ENCODE measurements at regions not wholly inside any gene's neighbourhood (a gene's known extent, or its start where the extent isn't known, plus 50 kb on each side); places are given as distances from the start of the nearest gene placed in this dataset.
A peak's percentile ranks its signal among the peaks of the same experiment; 100 is the strongest.

DNA sequence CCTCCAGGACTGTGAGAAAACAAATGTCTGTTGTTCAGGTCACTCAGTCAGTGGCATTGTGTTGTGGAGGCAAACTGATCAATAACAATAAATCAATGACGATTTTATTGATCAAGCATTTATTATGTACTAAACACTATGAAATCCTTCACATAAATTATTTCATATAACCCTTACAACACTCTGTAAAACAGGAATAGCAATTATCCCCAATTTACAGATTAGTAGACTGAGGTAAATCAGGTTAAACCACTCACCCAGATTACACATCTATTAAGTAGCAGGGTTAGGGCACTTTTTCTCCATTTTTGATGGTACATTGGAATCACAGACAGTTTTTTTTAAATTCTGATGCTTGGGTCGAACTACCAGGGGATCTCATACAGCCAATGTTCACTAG lies 372.8 kb upstream of the MAF start:
- H3K4me3 ChIP-seq, result no peak overlapping the region
- no peaks in the 10 kb centered on the region for H3K36me3 ChIP-seq
- H3K4me1 ChIP-seq, result no peaks in the 10 kb centered on the region
- no peak for DNase-seq
- no peaks in the 10 kb centered on the region for H3K27me3 ChIP-seq
- no peaks in the 10 kb centered on the region for H3K9me3 ChIP-seq
- TF ChIP-seq CTCF (IDR thresholded peaks at IDR 0.05), result no peak
- intact Hi-C loops (cut with DNase I; ENCODE audit: low total_unique reads), result no loop called here
- no peak overlapping the region for H3K27ac ChIP-seq

DNA sequence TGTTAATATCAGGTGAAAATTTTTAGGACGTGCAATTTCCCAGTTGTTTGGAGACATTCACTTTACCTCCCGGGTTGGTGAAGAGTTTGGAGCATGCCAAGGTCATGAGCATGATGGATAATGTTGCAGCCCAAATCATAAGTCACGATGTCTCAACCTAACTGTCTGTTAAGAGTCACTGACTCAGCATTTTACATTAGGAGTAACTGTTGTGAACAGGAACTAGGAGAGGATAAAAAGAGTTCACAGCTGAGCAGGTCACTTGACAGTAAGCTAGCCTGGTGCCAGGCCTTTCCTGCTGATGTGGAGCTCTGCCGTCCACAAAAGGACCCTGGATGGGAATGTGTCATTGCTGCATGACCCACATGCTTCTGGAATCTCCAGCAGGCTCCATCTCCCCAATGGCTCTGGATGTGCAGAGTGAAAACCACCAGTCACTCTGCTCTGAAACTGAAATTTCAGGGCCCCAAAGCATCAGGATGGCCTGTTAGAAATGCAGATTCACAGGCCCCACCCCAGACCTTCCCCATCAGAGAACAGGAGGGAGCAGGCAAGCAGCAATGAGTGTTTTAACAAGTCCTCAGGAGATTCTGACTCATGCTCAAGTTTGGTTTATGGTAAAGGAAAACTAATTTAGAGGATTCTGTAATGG lies 371.6 kb upstream of the MAF start:
- Histone ChIP-seq H3K27me3 (no peaks in the 10 kb centered on the region), H3K27ac (no peak overlapping the region), H3K36me3 (no peaks in the 10 kb centered on the region), H3K4me1 (no peaks in the 10 kb centered on the region), H3K4me3 (no peak overlapping the region), H3K9me3 (no peaks in the 10 kb centered on the region)
- intact Hi-C loops (cut with DNase I; ENCODE audit: low total_unique reads), result no loop called here
- TF ChIP-seq CTCF (IDR thresholded peaks at IDR 0.05), result no peak
- no peak for DNase-seq

DNA sequence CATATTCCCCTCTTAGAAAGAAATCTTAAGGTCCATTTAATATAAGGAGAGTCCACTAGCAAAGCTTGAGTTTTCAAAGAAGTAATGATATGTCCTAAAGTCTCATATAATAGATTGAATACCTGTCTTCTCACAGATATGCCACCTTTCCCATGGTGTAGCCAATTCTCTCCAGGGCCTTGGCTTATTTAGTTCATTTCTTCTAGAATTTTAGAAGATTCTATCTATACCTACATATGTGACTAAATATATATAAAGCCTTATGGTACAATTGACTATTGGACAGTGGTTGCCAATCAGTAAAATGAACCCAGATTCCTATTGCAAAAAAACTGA lies 370.7 kb upstream of the MAF start:
- DNase-seq, result no peak
- Histone ChIP-seq H3K4me3 (no peak overlapping the region), H3K27me3 (no peaks in the 10 kb centered on the region), H3K27ac (no peak overlapping the region), H3K9me3 (no peaks in the 10 kb centered on the region), H3K36me3 (no peaks in the 10 kb centered on the region), H3K4me1 (no peaks in the 10 kb centered on the region)
- no peak for TF ChIP-seq CTCF (IDR thresholded peaks at IDR 0.05)
- intact Hi-C loops (cut with DNase I; ENCODE audit: low total_unique reads), result no loop called here

- peak in 1 of 2 donors; percentile 35 for DNase-seq
- Histone ChIP-seq H3K4me1 (no peaks in the 10 kb centered on the region), H3K27ac (no peak overlapping the region), H3K9me3 (no peaks in the 10 kb centered on the region), H3K27me3 (no peaks in the 10 kb centered on the region), H3K4me3 (no peak overlapping the region), H3K36me3 (no peaks in the 10 kb centered on the region)
- intact Hi-C loops (cut with DNase I; ENCODE audit: low total_unique reads), result no loop called here
- no peak for TF ChIP-seq CTCF (IDR thresholded peaks at IDR 0.05)
These were observed 370.2 kb upstream of the MAF start for GRCh38 chr16:79970551-79971236.

- no peak overlapping the region for H3K4me3 ChIP-seq
- DNase-seq, result no peak
- no peaks in the 10 kb centered on the region for H3K27me3 ChIP-seq
- no peak for TF ChIP-seq CTCF (IDR thresholded peaks at IDR 0.05)
- H3K36me3 ChIP-seq, result no peaks in the 10 kb centered on the region
- no peaks in the 10 kb centered on the region for H3K9me3 ChIP-seq
- intact Hi-C loops (cut with DNase I; ENCODE audit: low total_unique reads), result no loop called here
- no peaks in the 10 kb centered on the region for H3K4me1 ChIP-seq
- H3K27ac ChIP-seq, result no peak overlapping the region
These were observed 369.6 kb upstream of the MAF start for GRCh38 chr16:79970087-79970486.
